Urothelium cell line (cell line): ENCODE measurements at regions not wholly inside any gene's neighbourhood (a gene's known extent, or its start where the extent isn't known, plus 50 kb on each side); places are given as distances from the start of the nearest gene placed in this dataset.

Experiments used
- DNase-seq: peaks from one replicate; pipeline ENCODE4 v3.0.0; 2011; ENCODE audit warnings: low spot score, mixed read lengths
- FAIRE-seq: peaks from 2 replicates; lab custom pipeline; 2011; peaks lifted over from hg19 to GRCh38; lab: Jason Lieb, UNC

DNA sequence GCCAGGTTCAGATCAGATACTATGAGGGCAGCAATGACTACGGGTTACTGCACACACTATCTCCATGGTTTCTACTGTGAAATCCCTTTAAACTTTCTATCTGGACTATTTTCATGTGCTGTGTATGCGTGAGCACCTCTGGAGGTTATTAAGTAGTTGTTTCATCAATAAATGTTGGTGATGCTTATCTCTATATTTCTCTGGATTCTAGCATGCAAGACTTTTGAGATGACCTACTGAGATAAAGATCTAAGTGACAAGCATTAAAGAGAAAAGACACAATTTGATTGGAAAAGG, 194.0 kb downstream of the NRIP1 start:
- FAIRE-seq = no peak
- DNase-seq = no peak

- no peak for FAIRE-seq
Measured at GRCh38 chr21:14869984-14870852, 194.6 kb downstream of the NRIP1 start.

DNA sequence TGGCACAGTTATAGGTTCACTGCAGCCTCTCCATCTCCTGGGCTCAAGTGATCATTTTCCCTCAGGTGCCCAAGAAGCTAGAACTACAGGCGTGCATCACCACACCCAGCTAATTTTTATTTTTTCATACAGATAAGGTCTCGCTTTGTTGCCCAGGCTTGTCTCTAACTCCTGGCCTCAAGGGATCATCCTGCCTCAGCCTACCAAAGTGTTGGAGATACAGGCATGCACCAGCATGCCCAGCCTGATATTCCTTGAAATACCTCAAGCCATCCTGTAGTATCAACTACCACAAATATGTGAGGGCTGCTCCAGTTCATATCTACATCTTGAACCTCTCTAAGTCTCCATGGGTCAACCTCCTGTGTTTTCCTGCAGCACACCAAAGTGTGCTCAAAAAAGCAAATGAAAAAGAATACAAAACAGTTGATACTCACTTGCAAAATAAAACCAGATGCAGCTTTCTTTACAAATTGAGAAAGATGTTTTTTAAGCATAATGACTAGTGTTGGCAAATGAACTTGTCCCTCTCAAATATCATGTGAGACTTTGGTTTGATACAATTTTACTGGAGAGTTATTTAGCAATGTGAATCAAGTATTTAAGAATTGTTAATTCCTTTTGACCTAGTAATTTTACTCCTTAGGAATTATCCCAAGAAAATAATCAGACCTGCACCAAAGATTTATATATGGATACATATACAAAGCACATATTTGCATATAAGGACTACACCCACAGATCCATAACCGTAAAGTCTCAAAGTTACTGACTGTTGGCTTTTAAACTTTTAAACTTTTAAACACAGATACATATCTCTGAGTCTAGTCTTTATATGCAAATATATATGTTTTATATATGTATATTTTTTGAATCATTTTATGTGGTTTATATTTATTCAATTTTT, 197.7 kb downstream of the NRIP1 start:
- DNase-seq = no peak
- no peak for FAIRE-seq

More at GRCh38 chr21:14869984-14870852, 194.6 kb downstream of the NRIP1 start:
- no peak for DNase-seq

- FAIRE-seq (no peak), DNase-seq (peak; percentile 29)
Measured at GRCh38 chr21:14864211-14865021, 200.4 kb downstream of the NRIP1 start.

GRCh38 chr21:14863745-14864210, 201.0 kb downstream of the NRIP1 start:
- FAIRE-seq (no peak), DNase-seq (no peak)

GRCh38 chr21:14862794-14863720, 201.7 kb downstream of the NRIP1 start:
- DNase-seq (no peak), FAIRE-seq (no peak)

DNA sequence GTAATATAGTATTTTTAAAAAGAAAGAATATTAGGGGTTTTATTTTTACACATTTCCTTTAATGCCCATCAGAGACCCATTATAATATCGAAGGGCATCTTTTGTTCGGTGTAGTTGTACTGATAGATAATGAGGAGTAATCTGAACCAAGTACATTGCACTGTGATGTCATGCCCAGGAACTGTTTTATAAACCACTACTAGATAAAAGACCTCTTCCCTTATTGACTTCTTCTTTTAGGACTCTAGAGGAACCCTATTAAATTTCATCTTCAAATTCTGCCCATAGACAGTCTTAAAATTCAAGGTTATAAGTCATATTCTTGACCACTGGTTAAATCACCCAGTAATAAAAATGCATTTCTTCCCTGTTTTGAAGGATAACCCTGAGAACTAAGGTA, 206.5 kb downstream of the NRIP1 start:
- no peak for DNase-seq
- no peak for FAIRE-seq

- DNase-seq (no peak), FAIRE-seq (no peak)
Measured at GRCh38 chr21:14857529-14857928, 207.3 kb downstream of the NRIP1 start.

- DNase-seq (no peak), FAIRE-seq (no peak)
Measured at GRCh38 chr21:14850394-14850793, 214.4 kb downstream of the NRIP1 start.

- DNase-seq (no peak), FAIRE-seq (no peak)
Measured at GRCh38 chr21:14846621-14847020, 218.2 kb downstream of the NRIP1 start.

- DNase-seq (no peak), FAIRE-seq (no peak)
Measured at GRCh38 chr21:14844001-14844400, 220.8 kb downstream of the NRIP1 start.

GRCh38 chr21:14842601-14843000, 222.2 kb downstream of the NRIP1 start:
- no peak for DNase-seq
- FAIRE-seq = no peak

- FAIRE-seq = no peak
- no peak for DNase-seq
Measured at GRCh38 chr21:14841511-14842472, 223.0 kb downstream of the NRIP1 start.

- no peak for FAIRE-seq
Measured at GRCh38 chr21:14838400-14838799, 226.4 kb downstream of the NRIP1 start.

DNA sequence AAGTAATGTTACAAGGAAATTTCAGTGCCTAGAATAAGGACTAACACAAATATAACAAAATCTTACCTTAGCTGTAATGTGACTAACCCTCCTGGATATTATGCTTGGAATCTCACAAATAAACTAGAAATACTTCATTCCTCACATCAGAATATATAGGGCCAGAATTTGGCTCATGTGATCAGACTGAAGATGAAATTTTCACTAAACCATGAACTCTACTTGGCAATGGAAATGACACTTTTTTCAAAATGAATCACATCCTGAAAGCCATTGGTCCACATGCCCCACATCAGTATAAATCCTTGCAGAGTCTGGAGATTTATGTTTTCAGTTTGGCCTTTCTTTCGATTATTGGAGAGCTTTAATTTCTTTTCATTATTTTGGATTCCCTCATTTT, 227.8 kb downstream of the NRIP1 start:
- DNase-seq (no peak), FAIRE-seq (no peak)

More at GRCh38 chr21:14838400-14838799, 226.4 kb downstream of the NRIP1 start:
- no peak for DNase-seq

GRCh38 chr21:14833666-14834351, 231.0 kb downstream of the NRIP1 start:
- no peak for DNase-seq
- no peak for FAIRE-seq

- DNase-seq = no peak
- no peak for FAIRE-seq
Measured at GRCh38 chr21:14833241-14833640, 231.6 kb downstream of the NRIP1 start.

DNA sequence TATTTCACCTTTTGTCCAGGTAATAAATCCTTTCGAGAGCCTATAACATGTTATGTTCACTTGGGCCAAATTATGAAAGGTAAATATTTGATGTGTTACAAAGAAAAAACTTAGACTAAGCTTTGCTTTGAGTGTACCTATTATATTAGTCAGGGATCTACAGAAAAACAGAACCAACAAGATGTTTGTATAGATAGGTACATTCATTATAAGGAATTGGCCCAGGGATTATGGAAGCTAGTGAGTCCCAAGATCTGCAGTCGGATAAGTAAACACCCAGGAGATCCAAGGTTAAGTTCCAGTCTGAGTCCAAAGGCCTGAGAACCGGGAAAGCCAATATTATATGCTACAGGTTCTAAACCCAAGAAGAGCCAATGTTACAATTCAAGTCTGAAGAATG, 234.5 kb downstream of the NRIP1 start:
- no peak for FAIRE-seq

More for the DNA sequence above, 234.5 kb downstream of the NRIP1 start:
- DNase-seq = no peak
